ENCODE measurements at regions not wholly inside any gene's neighbourhood (a gene's known extent, or its start where the extent isn't known, plus 50 kb on each side); places are given as distances from the start of the nearest gene placed in this dataset.
"Not testable (repeated sequence)": the region's sequence is repeated elsewhere in the genome, so short reads cannot be mapped to it uniquely, and the experiment has no call there.

DNA sequence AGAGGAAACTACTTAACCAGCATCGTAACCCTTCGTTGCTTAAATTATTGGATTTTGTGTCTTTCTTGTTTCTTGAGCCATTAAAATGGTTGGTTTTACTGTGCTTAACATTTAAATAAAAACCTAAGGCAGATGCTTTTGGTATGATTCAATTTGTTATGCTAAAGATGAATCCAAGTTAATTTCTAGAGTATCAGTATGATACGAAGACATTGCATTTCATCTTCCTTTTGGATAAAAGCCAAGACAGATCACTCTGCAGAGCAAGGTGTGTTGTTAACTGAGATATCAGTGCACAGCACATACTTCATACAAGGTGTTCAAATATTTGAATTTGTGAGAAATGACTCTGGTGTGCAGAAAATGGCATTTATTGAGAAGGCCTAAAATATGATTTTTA, 480.5 kb downstream of the PCNX1 start:
- no peak for DNase-seq (ENCODE audit: low read depth in 1 of 2, low spot score in 1 of 2)

DNA sequence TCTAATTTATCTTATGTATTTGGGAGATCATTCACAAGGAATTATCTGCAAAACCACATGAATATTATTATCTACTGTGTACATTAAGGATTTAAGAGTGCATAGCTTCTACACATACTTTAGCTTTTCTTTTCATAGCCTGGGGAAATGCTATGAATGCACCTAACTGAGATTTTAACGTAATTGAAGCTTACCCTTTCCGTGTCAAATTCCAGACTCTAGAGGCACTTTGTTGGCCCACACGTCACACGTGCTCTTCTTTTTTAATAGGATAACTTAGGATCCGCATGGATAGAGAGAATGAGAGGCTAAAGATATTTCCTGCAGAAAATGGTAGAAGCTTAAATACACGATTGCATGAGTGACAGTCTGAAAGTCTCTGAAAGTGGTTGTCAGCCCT, 481.1 kb downstream of the PCNX1 start:
- no peak for DNase-seq (ENCODE audit: low read depth in 1 of 2, low spot score in 1 of 2)

DNA sequence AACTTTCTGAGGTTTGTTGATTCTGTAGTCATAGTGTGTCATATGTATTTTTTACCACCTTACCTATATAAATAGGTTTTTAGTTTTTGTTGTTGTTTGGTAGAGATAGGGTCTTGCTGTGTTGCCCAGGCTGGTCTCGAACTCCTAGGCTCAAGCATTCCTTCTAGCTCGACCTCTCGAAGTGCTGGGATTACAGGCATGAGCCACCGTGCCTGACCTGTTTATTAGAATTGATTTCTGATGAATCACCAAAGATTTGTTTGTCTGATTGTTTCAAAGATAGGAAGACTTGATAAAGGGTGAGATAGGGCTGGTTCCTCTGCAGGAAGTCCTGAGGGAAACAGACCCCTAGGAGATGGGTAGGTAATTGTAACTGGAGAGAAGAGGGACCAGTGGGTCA, 481.6 kb downstream of the PCNX1 start:
- DNase-seq (ENCODE audit: low read depth in 1 of 2, low spot score in 1 of 2) = no peak

DNA sequence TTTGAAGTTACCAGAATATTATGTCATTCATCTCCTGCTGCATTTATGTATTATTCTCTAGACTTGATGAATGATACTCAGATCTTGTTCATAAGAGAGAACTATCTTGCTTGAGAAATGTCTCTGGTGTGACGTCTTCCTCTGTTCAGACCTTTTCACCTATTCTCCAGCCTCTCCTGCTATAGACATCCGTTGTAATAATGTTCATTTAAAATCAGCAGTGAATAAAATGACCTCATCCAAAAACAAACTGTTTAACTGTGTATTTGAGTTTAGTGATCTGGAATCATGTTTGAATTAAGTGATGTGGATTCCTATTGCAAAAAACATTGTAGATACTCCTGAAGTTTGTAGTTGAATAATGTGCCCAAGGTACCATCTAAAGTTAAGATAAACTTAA, 487.1 kb downstream of the PCNX1 start:
- DNase-seq (ENCODE audit: low read depth in 1 of 2, low spot score in 1 of 2) = no peak

DNA sequence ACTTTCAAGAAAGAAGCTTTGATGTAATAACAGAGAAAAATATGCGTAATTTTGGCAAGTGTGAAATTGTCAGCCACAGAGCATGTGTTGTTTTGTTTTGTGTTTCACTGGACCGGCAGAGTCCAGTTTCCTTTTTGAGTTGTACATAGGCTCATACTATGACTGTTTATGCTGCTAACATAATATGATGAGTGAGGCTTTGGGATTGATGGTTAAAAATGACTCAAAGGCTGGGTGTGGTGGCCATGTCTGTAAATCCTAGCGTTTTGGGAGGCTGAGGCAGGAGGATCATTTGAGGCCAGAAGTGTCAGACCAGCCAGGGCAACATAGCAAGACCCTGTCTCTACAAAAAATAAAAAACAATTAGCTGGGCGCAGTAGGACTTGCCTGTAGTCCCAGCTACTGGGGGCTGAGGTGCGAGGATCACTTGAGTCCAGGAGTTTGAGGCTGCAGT, 487.9 kb downstream of the PCNX1 start:
- no peak for DNase-seq (ENCODE audit: low read depth in 1 of 2, low spot score in 1 of 2)

DNA sequence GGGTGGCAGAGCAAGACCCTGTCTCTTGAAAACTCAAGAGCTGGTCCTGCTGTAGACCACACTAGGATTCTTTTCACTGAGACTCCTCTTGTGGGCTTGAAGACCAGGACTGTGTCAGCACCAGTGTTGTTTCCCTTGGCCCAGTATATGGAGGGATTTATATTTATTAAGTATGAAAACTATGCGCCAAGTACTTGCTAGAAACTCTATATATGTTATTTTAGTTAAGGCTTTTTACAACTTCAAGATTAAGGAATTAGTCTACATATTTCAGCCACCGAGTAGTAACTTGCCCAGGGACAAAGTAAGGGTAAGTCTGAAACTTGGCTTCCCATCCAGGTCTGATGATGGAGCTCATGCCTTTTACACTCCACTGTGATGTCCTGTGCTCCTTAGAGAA, 488.4 kb downstream of the PCNX1 start:
- no peak for DNase-seq (ENCODE audit: low read depth in 1 of 2, low spot score in 1 of 2)

DNA sequence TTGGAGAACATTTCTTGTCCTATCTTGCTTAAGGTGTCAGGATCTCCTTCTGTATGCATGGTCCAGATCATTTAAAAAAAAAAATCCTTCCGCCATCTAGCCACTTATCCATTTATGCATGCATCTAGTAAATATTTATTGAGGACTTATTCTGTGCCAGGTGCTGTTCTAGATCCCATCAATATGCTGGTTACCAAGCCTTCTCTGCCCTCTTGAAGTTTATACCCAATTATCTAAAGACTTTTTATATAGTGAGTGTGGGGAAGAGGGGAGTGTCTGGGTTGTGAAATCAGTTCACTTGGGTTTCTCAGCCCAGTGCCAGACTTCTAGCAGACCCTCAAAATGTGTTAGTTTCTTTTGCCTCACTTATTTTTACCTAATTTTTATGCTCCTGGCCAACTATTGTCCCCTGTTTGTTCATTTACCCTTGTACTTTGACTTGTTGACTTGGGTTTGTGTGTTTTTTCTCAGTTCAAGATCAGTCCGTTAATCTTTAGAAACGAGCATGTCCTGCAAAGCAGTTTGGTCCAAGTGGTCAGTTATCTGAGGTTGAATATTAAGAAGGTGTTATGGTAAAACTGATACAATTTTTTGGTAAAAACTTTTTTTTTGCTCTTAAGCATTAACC, 488.9 kb downstream of the PCNX1 start:
- no peak for DNase-seq (ENCODE audit: low read depth in 1 of 2, low spot score in 1 of 2)

DNA sequence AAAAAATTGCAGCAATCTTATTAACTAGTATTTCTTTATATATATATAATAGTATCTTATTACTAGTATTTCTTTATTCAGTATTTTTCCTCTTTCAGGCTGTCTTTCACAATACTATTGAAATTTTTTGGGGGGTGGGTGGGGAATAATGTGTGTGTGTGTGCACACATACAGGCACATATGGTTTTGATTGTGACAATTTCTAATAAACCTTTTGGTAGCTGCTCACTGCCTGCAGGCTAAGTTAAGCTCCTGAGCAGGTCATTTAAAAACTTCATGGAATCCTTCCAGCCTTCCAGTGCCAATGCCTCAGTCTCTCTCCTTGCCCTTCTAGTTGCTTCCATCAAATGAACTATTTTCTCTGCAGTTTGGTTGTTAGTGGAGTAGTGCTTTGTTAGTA, 490.1 kb downstream of the PCNX1 start:
- no peak for DNase-seq (ENCODE audit: low read depth in 1 of 2, low spot score in 1 of 2)

DNA sequence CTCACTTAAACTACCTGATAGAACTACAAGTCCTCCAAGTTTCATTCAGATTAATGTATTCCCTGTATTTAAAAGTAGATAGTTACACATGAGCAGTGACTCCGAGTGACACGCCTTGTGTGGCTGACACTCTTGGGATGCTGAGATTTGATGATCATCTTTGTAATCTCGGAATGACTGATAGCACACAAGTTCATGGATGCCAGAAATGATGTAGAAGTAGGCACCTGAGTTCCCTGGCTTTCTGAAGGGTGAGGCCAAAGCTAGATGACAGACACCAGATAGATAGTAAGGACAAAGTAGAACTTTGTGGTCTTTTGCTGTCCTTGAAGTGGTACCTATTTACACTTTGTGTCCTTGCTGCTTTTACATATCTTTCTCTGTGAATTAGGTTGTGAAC, 491.2 kb downstream of the PCNX1 start:
- no peak for DNase-seq (ENCODE audit: low read depth in 1 of 2, low spot score in 1 of 2)

DNA sequence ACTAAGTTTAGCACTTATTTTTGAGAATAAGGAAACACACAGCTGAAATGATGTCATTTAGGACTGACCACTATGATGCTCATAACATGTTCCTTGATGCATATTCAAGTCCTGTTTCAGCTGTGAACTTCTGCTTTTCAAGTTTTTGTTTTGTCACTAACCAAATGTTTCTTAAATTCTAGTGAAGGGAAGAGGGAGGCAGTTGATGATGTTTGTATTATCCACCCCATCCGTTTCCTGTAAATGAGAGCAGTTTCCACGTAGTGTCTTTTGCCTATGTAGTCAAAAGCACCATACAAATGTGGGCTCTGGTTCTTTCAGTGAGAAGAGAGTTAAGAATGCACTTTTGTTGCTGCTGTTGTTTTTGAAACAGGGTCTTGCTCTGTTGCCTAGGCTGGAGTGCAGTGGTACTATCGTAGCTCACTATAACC, 491.8 kb downstream of the PCNX1 start:
- DNase-seq (ENCODE audit: low read depth in 1 of 2, low spot score in 1 of 2) = peak in 1 of 2 donors; percentile 11

DNA sequence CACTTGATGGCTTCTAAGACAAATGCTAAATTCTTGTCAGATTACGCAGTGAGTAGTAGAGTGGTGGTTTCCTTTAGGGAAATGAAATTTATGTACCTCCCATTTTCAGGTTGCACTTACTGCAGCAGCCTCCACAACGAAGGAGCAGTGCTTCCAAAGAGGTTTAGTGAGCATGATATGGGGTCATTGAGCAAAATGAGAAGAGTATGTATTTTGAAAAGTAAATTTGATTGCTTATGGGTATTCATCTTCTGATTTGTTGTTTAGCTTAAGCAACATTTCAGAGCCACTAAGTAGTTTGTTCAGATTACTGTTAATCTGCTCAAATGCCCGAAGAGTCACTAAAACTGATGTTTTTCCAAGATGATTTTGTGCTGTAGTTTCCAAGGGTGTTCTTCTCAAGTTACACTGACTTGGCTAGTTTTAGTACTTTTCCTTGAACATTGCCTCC, 493.6 kb downstream of the PCNX1 start:
- DNase-seq (ENCODE audit: low read depth in 1 of 2, low spot score in 1 of 2) = no peak

DNA sequence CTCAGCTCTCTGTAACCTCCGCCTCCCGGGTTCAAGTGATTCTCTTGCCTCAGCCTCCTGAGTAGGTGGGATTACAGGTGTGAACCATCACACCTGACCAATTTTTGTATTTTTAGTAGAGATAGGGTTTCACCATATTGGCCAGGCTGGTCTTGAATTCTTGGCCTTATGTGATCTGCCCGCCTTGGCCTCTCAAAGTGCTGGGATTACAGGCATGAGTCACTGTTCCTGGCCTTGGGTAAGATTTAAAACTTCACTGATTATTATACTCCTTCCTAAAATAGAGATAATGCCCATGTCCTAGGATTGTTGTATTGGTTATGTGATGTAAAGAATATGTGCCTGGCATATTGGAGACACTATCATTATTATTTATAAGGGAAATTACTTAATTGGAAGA, 495.2 kb downstream of the PCNX1 start:
- not testable (repeated sequence) for DNase-seq (ENCODE audit: low read depth in 1 of 2, low spot score in 1 of 2)

DNA sequence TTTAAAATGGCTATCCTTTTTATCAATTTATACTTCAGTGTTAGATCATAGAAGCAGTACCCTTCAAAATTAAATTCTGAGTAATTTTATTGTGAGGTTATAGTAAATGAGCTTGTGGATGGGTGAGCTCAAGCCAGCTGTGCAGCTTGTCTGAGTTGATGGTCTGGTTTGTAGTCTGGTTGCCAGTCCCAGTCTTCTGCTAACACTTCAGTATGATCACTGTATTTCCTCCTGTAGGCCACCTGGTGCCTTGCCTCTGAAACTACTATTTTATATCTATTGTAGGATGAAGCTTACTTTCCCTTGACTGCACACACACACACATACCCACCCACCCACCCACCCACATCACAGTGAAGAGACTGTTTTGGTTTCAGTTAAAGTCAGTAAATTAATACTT, 496.4 kb downstream of the PCNX1 start:
- DNase-seq (ENCODE audit: low read depth in 1 of 2, low spot score in 1 of 2) = peak in 1 of 2 donors; percentile 12

DNA sequence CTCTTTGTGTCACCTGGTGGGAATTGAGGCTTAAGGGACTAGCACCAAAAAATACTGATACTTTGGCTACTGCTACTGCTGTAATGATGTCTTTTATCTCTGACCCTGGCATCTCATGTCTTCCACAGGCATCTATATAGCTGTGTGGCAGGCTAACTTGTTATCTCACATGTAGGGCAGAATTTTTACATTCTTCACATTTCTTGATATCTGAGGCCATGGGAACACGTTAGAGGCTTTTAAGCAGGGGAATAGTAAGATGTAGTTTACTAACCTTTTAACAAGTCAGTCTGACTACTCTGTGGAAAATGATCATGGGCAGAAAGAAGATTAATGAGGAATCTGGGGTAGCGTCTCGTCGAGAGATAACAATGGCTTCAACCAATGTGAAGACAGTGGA, 498.4 kb downstream of the PCNX1 start:
- DNase-seq (ENCODE audit: low read depth in 1 of 2, low spot score in 1 of 2) = no peak

DNA sequence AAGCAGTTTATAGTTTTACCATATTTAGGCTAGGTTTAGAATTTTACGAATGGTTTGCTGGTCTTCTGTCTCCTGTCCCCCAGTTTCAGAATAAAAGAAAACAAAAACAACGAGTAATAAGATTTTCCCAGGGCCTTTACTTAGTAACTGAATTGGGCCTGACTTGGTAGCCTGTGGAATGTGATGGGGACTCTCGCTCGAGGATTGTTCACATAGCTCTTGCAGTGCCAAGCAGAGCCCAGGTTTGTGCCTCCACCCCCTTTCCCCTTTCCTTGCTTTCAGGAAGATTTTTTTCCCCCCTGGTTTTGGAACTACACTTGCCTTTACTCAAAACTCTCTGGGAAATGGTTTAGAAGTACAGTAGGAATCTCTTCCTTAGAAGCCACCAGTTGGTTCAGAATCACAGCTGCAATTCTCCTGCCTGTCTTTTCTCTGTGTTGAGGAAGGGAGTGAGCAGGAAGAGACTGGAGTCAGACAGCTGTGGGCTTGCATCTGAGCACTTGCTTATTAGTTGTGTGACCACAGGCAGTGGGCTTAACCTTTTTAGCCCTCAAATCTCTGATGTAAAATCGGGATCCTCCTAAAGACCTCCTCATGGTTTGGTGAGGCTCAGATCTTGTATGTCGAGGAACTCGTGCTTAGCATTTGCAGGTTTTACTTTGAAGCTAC, 501.2 kb downstream of the PCNX1 start:
- no peak for DNase-seq (ENCODE audit: low read depth in 1 of 2, low spot score in 1 of 2)

DNA sequence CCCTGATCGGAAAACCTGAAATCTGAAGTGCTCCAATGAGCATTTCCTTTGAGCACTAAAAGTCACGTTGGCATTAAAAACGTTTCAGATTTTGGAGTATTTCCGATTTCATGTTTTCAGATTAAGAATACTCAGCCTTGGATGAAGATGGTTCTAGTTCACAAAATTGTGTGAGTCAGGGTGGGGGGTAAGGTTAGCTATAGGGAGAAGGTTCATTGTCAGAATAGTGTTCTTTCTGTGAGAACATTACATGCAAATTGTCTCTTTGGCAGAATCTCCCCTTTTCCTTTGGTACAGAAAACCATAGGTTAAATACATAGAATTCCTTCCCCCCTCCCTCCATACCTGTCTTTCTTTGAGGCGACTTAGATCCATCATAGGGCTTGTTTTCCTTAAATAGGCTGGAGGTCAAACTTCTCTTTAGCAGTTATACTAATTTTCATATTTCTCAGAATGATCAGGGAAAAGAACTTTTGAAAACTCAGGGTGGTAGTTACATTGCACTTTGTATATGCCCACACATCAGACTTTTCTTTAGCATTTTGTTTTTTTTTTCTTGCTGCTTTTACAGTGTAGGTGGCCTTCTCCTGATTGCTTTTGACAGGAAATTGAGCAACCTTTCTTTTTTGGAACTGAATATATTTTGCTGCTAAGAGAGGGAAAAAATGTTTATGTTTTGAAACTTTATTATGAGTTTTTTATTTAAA, 503.5 kb downstream of the PCNX1 start:
- no peak for DNase-seq (ENCODE audit: low read depth in 1 of 2, low spot score in 1 of 2)

DNA sequence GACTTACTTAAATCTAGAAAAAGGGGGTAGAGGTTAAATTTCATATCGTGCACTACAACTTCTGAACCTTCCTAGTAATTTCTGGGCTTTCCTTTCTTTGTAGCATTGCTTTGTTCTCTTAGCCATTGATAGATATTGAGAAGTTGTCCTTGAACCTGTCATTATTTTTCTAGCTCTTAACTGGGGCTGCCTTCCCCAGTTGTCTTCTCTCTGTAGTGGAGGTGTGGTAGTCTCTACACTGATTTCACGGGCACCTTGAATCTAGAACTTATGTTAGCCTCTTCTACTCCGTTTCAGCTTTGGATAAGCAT, 504.0 kb downstream of the PCNX1 start:
- DNase-seq (ENCODE audit: low read depth in 1 of 2, low spot score in 1 of 2) = no peak

DNA sequence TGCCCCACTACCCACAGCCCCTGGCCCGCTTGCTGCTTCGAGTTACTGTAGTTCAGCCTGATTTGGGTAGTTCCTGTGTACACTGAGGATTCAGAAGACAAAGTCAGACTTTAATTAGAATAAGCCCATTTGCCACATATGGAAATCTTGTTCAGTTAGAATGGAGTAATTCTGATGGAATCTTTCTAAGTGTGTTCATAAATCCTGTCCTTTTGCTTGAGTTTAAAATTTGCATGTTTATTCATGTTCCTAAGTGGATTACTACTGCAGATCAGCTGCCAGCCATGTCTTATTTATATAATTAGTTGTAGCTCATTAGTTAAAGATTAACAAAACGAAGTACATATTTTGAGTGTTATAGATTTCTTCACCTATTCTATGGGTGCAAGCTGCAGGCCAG, 504.5 kb downstream of the PCNX1 start:
- no peak for DNase-seq (ENCODE audit: low read depth in 1 of 2, low spot score in 1 of 2)

DNA sequence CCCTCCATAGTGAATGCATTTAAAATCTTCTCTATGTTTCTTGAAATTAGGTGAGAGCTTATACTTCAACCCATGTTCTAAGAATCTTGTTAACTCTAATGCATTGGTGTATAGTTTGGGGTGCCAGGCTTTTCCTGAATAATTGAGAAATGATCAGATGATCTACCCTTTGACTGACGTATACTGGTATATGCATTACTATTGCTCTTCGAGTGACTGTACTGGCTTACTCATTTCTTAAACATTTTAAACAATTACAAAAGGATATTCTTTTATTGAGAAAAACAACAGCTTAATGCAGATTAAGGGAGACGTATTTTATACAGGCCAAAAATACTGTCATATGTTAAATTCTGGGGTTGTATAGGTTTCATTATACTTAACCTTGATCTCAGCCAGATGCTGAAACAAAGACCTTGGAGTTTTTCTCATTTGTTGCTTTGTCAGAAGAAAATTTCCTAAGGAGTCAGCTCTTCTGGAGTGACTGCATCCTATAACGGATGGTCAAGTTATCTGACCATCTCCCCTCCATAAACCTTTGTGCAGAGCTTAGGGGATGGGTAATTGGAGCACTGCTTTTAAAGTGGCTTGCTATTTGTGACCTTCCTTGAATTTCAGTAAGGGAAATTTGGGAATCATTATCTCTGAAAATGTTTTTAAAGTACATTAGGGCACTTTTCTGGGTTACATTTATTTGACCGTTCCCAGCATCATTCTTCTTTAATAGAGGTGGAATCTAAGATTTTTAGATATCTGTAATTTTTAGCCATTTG, 507.6 kb downstream of the PCNX1 start:
- no peak for DNase-seq (ENCODE audit: low read depth in 1 of 2, low spot score in 1 of 2)

DNA sequence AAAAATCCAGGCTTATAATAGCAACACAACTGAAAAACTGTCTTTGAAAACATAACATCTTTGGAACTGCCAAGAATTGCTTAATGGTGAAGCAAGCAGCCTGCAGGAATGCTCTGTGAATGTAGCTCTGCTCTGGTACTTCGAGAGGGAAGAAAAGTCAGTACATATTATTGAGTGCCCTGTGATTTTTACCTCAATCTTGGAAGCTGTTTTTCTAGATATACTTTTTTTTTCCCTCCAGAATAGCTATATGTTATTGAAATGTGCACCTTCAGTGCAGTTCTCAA, 508.1 kb downstream of the PCNX1 start:
- DNase-seq (ENCODE audit: low read depth in 1 of 2, low spot score in 1 of 2) = no peak

DNA sequence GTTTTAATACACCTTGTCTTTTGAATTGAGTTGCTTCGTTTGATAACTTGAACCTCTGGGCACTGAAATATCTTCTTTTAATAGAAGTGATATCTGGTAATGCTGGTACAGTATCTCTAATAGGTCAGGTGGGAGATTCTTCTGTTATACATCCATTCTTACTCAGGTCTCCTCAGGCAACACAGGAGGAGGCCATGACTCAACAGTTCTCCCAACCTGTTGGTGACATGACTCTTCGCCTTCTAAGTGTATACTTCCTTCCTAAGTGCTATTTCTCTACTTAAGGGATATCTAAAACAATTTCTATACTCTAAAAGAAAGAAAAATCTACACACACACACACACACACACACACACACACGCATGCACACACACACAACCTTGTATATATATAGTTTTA, 509.1 kb downstream of the PCNX1 start:
- DNase-seq (ENCODE audit: low read depth in 1 of 2, low spot score in 1 of 2) = no peak

All from activated CD4-positive, alpha-beta T cell treated with anti-CD3 and anti-CD28 coated beads, Interleukin-2, amount 50 U/mL, for 24 hours (primary cell).